Endodermal cell (in vitro differentiated cells): ENCODE measurements at regions not wholly inside any gene's neighbourhood (a gene's known extent, or its start where the extent isn't known, plus 50 kb on each side); places are given as distances from the start of the nearest gene placed in this dataset.

Source experiments
- DNase-seq: peaks from one replicate; pipeline ENCODE4 v3.0.0-alpha.2; 2017
- H3K27ac ChIP-seq: 2 replicates; pipeline ENCODE4 v1.5.1; 2013; ENCODE audit warnings: mild to moderate bottlenecking, low read depth, low read length, moderate library complexity
- H3K27me3 ChIP-seq: 2 replicates; pipeline ENCODE4 v1.6.1; 2013; ENCODE audit warnings: mild to moderate bottlenecking, low read length, moderate library complexity; ENCODE audit not compliant: insufficient read depth, control insufficient read depth, poor library complexity, severe bottlenecking
- H3K36me3 ChIP-seq: 2 replicates; pipeline ENCODE4 v1.7.0; 2013; ENCODE audit warnings: mild to moderate bottlenecking, low read length, moderate library complexity; ENCODE audit not compliant: control insufficient read depth, insufficient read depth
- H3K4me1 ChIP-seq: one replicate; pipeline ENCODE4 v1.7.0; 2013; ENCODE audit warnings: low read length; ENCODE audit not compliant: control insufficient read depth, insufficient read depth
- H3K4me3 ChIP-seq: 2 replicates; pipeline ENCODE4 v1.5.1; 2013; ENCODE audit warnings: mild to moderate bottlenecking, low read length, moderate library complexity
- H3K9ac ChIP-seq: 2 replicates; pipeline ENCODE4 v1.6.1; 2013; ENCODE audit warnings: mild to moderate bottlenecking, low read length, moderate library complexity; ENCODE audit not compliant: poor library complexity, severe bottlenecking; ENCODE audit errors: extremely low read depth
- H3K9me3 ChIP-seq: 2 replicates; pipeline ENCODE4 v1.6.1; 2013; ENCODE audit warnings: mild to moderate bottlenecking, low read length, moderate library complexity; ENCODE audit not compliant: control insufficient read depth
- H3K27ac Mint-ChIP-seq: 2 replicates; pipeline ENCODE4 v1.8.0; 2020; ENCODE audit warnings: mixed read lengths
- H3K27me3 Mint-ChIP-seq: 2 replicates; pipeline ENCODE4 v1.8.0; 2021; ENCODE audit warnings: mild to moderate bottlenecking, mixed read lengths; ENCODE audit not compliant: insufficient read depth
- H3K36me3 Mint-ChIP-seq: 2 replicates; pipeline ENCODE4 v1.8.0; 2020; ENCODE audit warnings: low read depth, mixed read lengths
- H3K4me1 Mint-ChIP-seq: 2 replicates; pipeline ENCODE4 v1.8.0; 2020; ENCODE audit warnings: mixed read lengths
- H3K4me3 Mint-ChIP-seq: 2 replicates; pipeline ENCODE4 v1.8.0; 2020; ENCODE audit warnings: mild to moderate bottlenecking, moderate library complexity, mixed read lengths
- H3K9me3 Mint-ChIP-seq: 2 replicates; pipeline ENCODE4 v1.8.0; 2020; ENCODE audit warnings: mild to moderate bottlenecking, mixed read lengths
- CTCF ChIP-seq: fragments of 200-600 bp; sonication (generic); conservative IDR thresholded peaks from 2 replicates; pipeline ENCODE4 v1.5.0; 2021; ENCODE audit warnings: antibody characterized with exemption, mild to moderate bottlenecking
- WGBS, 2 experiments: methylation state at CpG; one replicate each; pipeline versions ENCODE4 v1.1.5 to v1.1.7; 2013; ENCODE audit warnings: missing lambda C conversion rate in 2 of 2, mixed read lengths in 1 of 2; ENCODE audit not compliant: insufficient coverage in 1 of 2, insufficient read length in 1 of 2; 5-methylcytosine and 5-hydroxymethylcytosine counted together

- H3K36me3 ChIP-seq = no peaks in the 10 kb centered on the region
- Mint-ChIP-seq H3K9me3 (no peaks in the 10 kb centered on the region), H3K4me3 (no peak overlapping the region), H3K27ac (no peak overlapping the region), H3K27me3 (no peaks in the 10 kb centered on the region), H3K4me1 (no peaks in the 10 kb centered on the region), H3K36me3 (no peaks in the 10 kb centered on the region)
- H3K9me3 ChIP-seq = no peaks in the 10 kb centered on the region
- no peaks in the 10 kb centered on the region for H3K27me3 ChIP-seq
- WGBS, 2 experiments = 89 to 93% methylated on average over 8 to 10 of the region's 10 CpGs
- no peak overlapping the region for H3K9ac ChIP-seq
- peak; percentile 41 for TF ChIP-seq CTCF
- H3K4me3 ChIP-seq = no peak overlapping the region
- H3K27ac ChIP-seq = no peak overlapping the region
- H3K4me1 ChIP-seq = no peaks in the 10 kb centered on the region
- no peak for DNase-seq
Measured at GRCh38 chr19:28642787-28643683, 569.9 kb downstream of the UQCRFS1 start.

- Mint-ChIP-seq H3K27me3 (no peaks in the 10 kb centered on the region), H3K36me3 (no peaks in the 10 kb centered on the region), H3K9me3 (no peaks in the 10 kb centered on the region), H3K27ac (no peak overlapping the region), H3K4me3 (no peak overlapping the region), H3K4me1 (no peaks in the 10 kb centered on the region)
- no peak overlapping the region for H3K27ac ChIP-seq
- no peak overlapping the region for H3K9ac ChIP-seq
- H3K27me3 ChIP-seq = no peaks in the 10 kb centered on the region
- peak; percentile 51 for TF ChIP-seq CTCF
- 87 to 89% methylated on average over 6 of the region's 6 CpGs for WGBS, 2 experiments
- H3K4me3 ChIP-seq = no peak overlapping the region
- DNase-seq = no peak
- H3K9me3 ChIP-seq = no peaks in the 10 kb centered on the region
- H3K4me1 ChIP-seq = no peaks in the 10 kb centered on the region
- H3K36me3 ChIP-seq = no peaks in the 10 kb centered on the region
Measured at GRCh38 chr19:28641395-28641794, 571.6 kb downstream of the UQCRFS1 start.

- DNase-seq = no peak
- Mint-ChIP-seq H3K4me1 (no peaks in the 10 kb centered on the region), H3K4me3 (no peak overlapping the region), H3K9me3 (no peaks in the 10 kb centered on the region), H3K27ac (no peak overlapping the region), H3K36me3 (no peaks in the 10 kb centered on the region), H3K27me3 (no peaks in the 10 kb centered on the region)
- no peaks in the 10 kb centered on the region for H3K4me1 ChIP-seq
- H3K4me3 ChIP-seq = no peak overlapping the region
- WGBS, 2 experiments = 87 to 100% methylated on average over 1 to 4 of the region's 4 CpGs
- no peaks in the 10 kb centered on the region for H3K27me3 ChIP-seq
- no peak for TF ChIP-seq CTCF
- H3K36me3 ChIP-seq = no peaks in the 10 kb centered on the region
- no peak overlapping the region for H3K9ac ChIP-seq
- no peak overlapping the region for H3K27ac ChIP-seq
- no peaks in the 10 kb centered on the region for H3K9me3 ChIP-seq
Measured at GRCh38 chr19:28640506-28640905, 572.4 kb downstream of the UQCRFS1 start.
